Esophagus squamous epithelium (tissue), 4 donors: ENCODE measurements at regions not wholly inside any gene's neighbourhood (a gene's known extent, or its start where the extent isn't known, plus 50 kb on each side); places are given as distances from the start of the nearest gene placed in this dataset.

Experiments used
- CTCF ChIP-seq, 6 experiments: fragments of 450-650 bp in 4 of 6; fragments of 200-600 bp in 2 of 6; sonication (generic) in 2 of 6; IDR thresholded peaks; one replicate each; pipeline ENCODE4 v1.5.1; 2016 to 2019; ENCODE audit warnings: antibody characterized with exemption in 6 of 6, mild to moderate bottlenecking in 4 of 6, moderate library complexity in 4 of 6
- POLR2A ChIP-seq, 4 donors: fragments of 450-650 bp; IDR thresholded peaks; one replicate each; pipeline ENCODE4 v1.6.1; 2017; ENCODE audit warnings: antibody characterized with exemption in 4 of 4, mild to moderate bottlenecking in 4 of 4, moderate library complexity in 3 of 4

- TF ChIP-seq POLR2A (IDR thresholded peaks at IDR 0.05) (no peak), CTCF (IDR thresholded peaks at IDR 0.05) (no peak)
Observed at GRCh38 chr2:49772299-49772970, 618.1 kb upstream of the FSHR start.
